Mucosa of descending colon (tissue), 3 donors: ENCODE measurements at regions not wholly inside any gene's neighbourhood (a gene's known extent, or its start where the extent isn't known, plus 50 kb on each side); places are given as distances from the start of the nearest gene placed in this dataset.

Experiments used
- ATAC-seq: fragments of 200-7000 bp; cut with Tn5 transposase; one replicate; pipeline ENCODE4 v1.9.1; 2020; ENCODE audit warnings: mild to moderate bottlenecking, moderate library complexity
- DNase-seq, 3 donors: peaks; one replicate each; pipeline ENCODE4 v3.0.0-alpha.2; 2020
- H3K36me3 ChIP-seq: fragments of 200-600 bp; one replicate; pipeline ENCODE4 v1.8.0; 2021; ENCODE audit warnings: low read depth, mild to moderate bottlenecking
- H3K4me1 ChIP-seq: fragments of 200-600 bp; one replicate; pipeline ENCODE4 v1.8.0; 2021; ENCODE audit warnings: low read depth, mild to moderate bottlenecking
- H3K4me3 ChIP-seq: fragments of 200-600 bp; one replicate; pipeline ENCODE4 v1.8.0; 2021; ENCODE audit warnings: mild to moderate bottlenecking
- H3K9me3 ChIP-seq: fragments of 200-600 bp; one replicate; pipeline ENCODE4 v1.8.0; 2021; ENCODE audit warnings: mild to moderate bottlenecking
- CTCF ChIP-seq: fragments of 200-600 bp; IDR thresholded peaks from one replicate; pipeline ENCODE4 v1.8.0; 2022; ENCODE audit warnings: antibody characterized with exemption, mild to moderate bottlenecking
- intact Hi-C, 2 donors: fragments of 100-400 bp; cut with DNase I in 1 of 2; cut with micrococcal nuclease in 1 of 2; formaldehyde crosslinking; loops; one replicate each; pipeline versions ENCODE4 v1.11.0 to v1.11.1; 2022; cut with DNase I, micrococcal nuclease
- donor health status: DM: no; HTN: no; CAD: no; lungs with moderate emphysema.
- donor health status: DM: no; HTN: no; CAD: no.
- donor health status: DM: no; HTN: yes; CAD: no.

GRCh38 chr12:13451776-13452175, 255.2 kb downstream of the EMP1 start:
- DNase-seq (no peak), ATAC-seq (no peak)
- H3K9me3 ChIP-seq: no peaks in the 10 kb centered on the region
- H3K36me3 ChIP-seq: no peaks in the 10 kb centered on the region
- H3K4me1 ChIP-seq: no peaks in the 10 kb centered on the region
- no peak for TF ChIP-seq CTCF
- no peak overlapping the region for H3K4me3 ChIP-seq
- intact Hi-C loops: no loop called here

- Histone ChIP-seq H3K4me3 (no peak overlapping the region), H3K4me1 (no peaks in the 10 kb centered on the region), H3K36me3 (no peaks in the 10 kb centered on the region), H3K9me3 (no peaks in the 10 kb centered on the region)
- no peak for DNase-seq
- ATAC-seq: no peak
- intact Hi-C loops: no loop called here
- TF ChIP-seq CTCF: no peak
Observed at GRCh38 chr12:13450231-13451080, 253.9 kb downstream of the EMP1 start.

- H3K9me3 ChIP-seq: no peaks in the 10 kb centered on the region
- ATAC-seq: peak; percentile 93
- no peaks in the 10 kb centered on the region for H3K36me3 ChIP-seq
- H3K4me3 ChIP-seq: no peak overlapping the region
- H3K4me1 ChIP-seq: no peaks in the 10 kb centered on the region
- intact Hi-C loops: no loop called here
- no peak for TF ChIP-seq CTCF
- no peak for DNase-seq
Observed at GRCh38 chr12:13444076-13444475, 247.6 kb downstream of the EMP1 start.

- ATAC-seq (peak; percentile 58), DNase-seq (no peak)
- Histone ChIP-seq H3K9me3 (no peaks in the 10 kb centered on the region), H3K4me1 (no peaks in the 10 kb centered on the region), H3K4me3 (no peak overlapping the region), H3K36me3 (no peaks in the 10 kb centered on the region)
- no peak for TF ChIP-seq CTCF
- intact Hi-C loops: no loop called here
Observed at GRCh38 chr12:13443498-13443897, 247.0 kb downstream of the EMP1 start.

GRCh38 chr12:13443028-13443427, 246.5 kb downstream of the EMP1 start:
- intact Hi-C loops: no loop called here
- Histone ChIP-seq H3K36me3 (no peaks in the 10 kb centered on the region), H3K4me1 (no peaks in the 10 kb centered on the region), H3K9me3 (no peaks in the 10 kb centered on the region), H3K4me3 (no peak overlapping the region)
- no peak for ATAC-seq
- TF ChIP-seq CTCF: no peak
- no peak for DNase-seq
